ENCODE measurements at regions not wholly inside any gene's neighbourhood (a gene's known extent, or its start where the extent isn't known, plus 50 kb on each side); places are given as distances from the start of the nearest gene placed in this dataset.

- DNase-seq (ENCODE audit: low read depth, low spot score) = no peak
- no peak overlapping the region for H3K27ac ChIP-seq
Measured at GRCh38 chr1:243917863-243918565, 68.0 kb upstream of the AKT3 start.

GRCh38 chr1:243917177-243917862 is 67.3 kb upstream of the AKT3 start:
- DNase-seq (ENCODE audit: low read depth, low spot score) = no peak
- no peak overlapping the region for H3K27ac ChIP-seq

DNA sequence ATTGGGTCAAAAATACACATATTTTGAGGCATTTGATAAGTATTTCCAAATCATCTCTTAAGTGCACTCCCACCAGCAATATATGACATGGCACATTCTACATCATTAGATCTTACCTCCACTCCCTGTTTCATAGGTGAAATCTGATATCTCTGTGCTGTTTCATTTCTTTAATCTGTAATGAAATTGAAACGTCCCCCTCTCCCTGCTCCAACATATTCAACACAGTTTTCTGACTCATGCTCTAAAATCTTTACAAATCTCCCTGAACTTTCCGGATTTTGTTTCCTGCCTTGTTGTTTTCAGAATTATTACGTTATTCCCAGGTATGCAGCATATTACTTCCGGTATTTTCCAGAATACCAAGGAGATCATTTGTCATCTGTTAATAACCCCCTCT is 66.1 kb upstream of the AKT3 start:
- DNase-seq (ENCODE audit: low read depth, low spot score) = no peak
- H3K27ac ChIP-seq = no peak overlapping the region

GRCh38 chr1:243912347-243912746 is 62.3 kb upstream of the AKT3 start:
- no peak for DNase-seq (ENCODE audit: low read depth, low spot score)
- no peak overlapping the region for H3K27ac ChIP-seq

- no peak for DNase-seq (ENCODE audit: low read depth, low spot score)
- no peak overlapping the region for H3K27ac ChIP-seq
Measured at GRCh38 chr1:243910607-243911006, 60.6 kb upstream of the AKT3 start.

- no peak overlapping the region for H3K27ac ChIP-seq
- no peak for DNase-seq (ENCODE audit: low read depth, low spot score)
Measured at GRCh38 chr1:243903895-243904294, 53.9 kb upstream of the AKT3 start.

DNA sequence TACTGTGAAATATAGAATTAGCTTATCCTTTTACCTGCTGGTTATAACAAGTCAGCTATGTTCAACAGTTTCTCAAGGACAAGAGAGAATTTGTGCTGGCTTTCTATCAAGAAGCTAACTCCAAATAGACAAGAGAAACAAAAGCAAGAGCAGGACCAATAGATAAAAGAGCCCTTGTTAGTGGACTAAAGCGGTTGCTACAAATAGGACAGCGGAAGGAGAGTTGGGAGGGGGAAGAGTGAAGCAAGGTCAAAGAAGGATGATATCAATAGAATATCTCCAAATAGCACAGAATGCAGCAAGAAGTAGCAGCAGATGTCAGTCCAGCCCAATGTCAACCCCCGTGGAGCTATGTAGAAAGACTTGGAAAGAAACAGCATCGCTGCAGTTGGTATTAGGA is 53.0 kb upstream of the AKT3 start:
- no peak for DNase-seq (ENCODE audit: low read depth, low spot score)

GRCh38 chr1:243902100-243902499 is 52.1 kb upstream of the AKT3 start:
- no peak for DNase-seq (ENCODE audit: low read depth, low spot score)
- H3K27ac ChIP-seq = no peak overlapping the region

More for the DNA sequence above, 53.0 kb upstream of the AKT3 start:
- H3K27ac ChIP-seq = no peak overlapping the region

Measured in epithelial cell of prostate (primary cell).